Coronary artery (tissue), 2 donors: ENCODE measurements at regions not wholly inside any gene's neighbourhood (a gene's known extent, or its start where the extent isn't known, plus 50 kb on each side); places are given as distances from the start of the nearest gene placed in this dataset.

ENCODE experiments used
- DNase-seq: peaks from one replicate; pipeline ENCODE4 v3.0.0-alpha.2; 2017; ENCODE audit warnings: low spot score
- H3K27ac ChIP-seq, 2 donors: fragments of 200-600 bp; sonication (generic); one replicate each; pipeline ENCODE4 v1.5.1; 2016 to 2019
- H3K4me3 ChIP-seq: fragments of 200-600 bp; sonication (generic); 2 replicates; pipeline ENCODE4 v1.5.1; 2016; ENCODE audit warnings: mild to moderate bottlenecking, moderate library complexity
- CTCF ChIP-seq: fragments of 200-600 bp; sonication (generic); IDR thresholded peaks from one replicate; pipeline ENCODE4 v1.5.1; 2019; ENCODE audit warnings: antibody characterized with exemption

- no peak for TF ChIP-seq CTCF
- no peak overlapping the region for H3K27ac ChIP-seq
These were observed 148.6 kb downstream of the TRIM29 start for GRCh38 chr11:119989159-119989821.

GRCh38 chr11:119985551-119985950, 152.4 kb downstream of the TRIM29 start:
- no peak for DNase-seq
- TF ChIP-seq CTCF = no peak
- Histone ChIP-seq H3K27ac (no peak overlapping the region), H3K4me3 (no peak overlapping the region)

More at GRCh38 chr11:119989159-119989821, 148.6 kb downstream of the TRIM29 start:
- no peak for DNase-seq
- no peak overlapping the region for H3K4me3 ChIP-seq

GRCh38 chr11:119983816-119984215, 154.1 kb downstream of the TRIM29 start:
- TF ChIP-seq CTCF = no peak
- no peak overlapping the region for H3K4me3 ChIP-seq
- H3K27ac ChIP-seq = no peak overlapping the region
- no peak for DNase-seq

GRCh38 chr11:119983240-119983732, 154.6 kb downstream of the TRIM29 start:
- no peak overlapping the region for H3K27ac ChIP-seq

GRCh38 chr11:119982517-119983239, 155.2 kb downstream of the TRIM29 start:
- TF ChIP-seq CTCF = no peak
- Histone ChIP-seq H3K4me3 (no peak overlapping the region), H3K27ac (no peak overlapping the region)
- no peak for DNase-seq

More at GRCh38 chr11:119983240-119983732, 154.6 kb downstream of the TRIM29 start:
- TF ChIP-seq CTCF = no peak
- DNase-seq = no peak
- no peak overlapping the region for H3K4me3 ChIP-seq

GRCh38 chr11:119980431-119980830, 157.5 kb downstream of the TRIM29 start:
- Histone ChIP-seq H3K4me3 (no peak overlapping the region), H3K27ac (no peak overlapping the region)
- no peak for DNase-seq
- TF ChIP-seq CTCF = no peak
